Retinal pigment epithelial cell (primary cell): ENCODE measurements at regions not wholly inside any gene's neighbourhood (a gene's known extent, or its start where the extent isn't known, plus 50 kb on each side); places are given as distances from the start of the nearest gene placed in this dataset.
A peak's percentile ranks its signal among the peaks of the same experiment; 100 is the strongest.

Experiments
- DNase-seq: peaks from one replicate; pipeline ENCODE4 v3.0.0-alpha.2; 2010; ENCODE audit warnings: low read depth
- H3K4me3 ChIP-seq: 2 replicates; pipeline ENCODE4 v1.5.1; 2011; ENCODE audit warnings: mild to moderate bottlenecking, low read length, control low read depth, moderate library complexity
- CTCF ChIP-seq: conservative IDR thresholded peaks from 2 replicates; pipeline ENCODE4 v1.5.1; 2011; ENCODE audit warnings: low read depth, low read length, control low read depth, inconsistent platforms

DNA sequence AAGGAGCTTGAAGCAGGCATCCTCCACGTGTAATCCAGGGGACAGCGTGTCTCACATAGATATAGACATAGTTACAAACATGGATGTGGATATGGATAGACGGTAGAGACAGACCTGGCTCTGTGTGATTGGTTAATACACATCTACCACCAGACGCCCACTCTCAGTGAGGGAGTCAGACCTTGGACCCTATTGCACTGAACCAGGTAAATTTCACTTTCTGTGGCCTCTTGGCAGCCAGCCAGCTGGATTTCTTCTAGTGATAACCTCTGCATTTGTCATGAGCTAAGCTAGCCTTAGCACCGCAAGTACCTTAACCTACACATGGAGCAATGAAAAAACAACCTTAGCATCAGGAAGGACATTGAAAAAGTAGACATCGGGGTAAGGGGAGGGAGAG is 79.2 kb upstream of the ACSL4 start:
- TF ChIP-seq CTCF = no peak
- H3K4me3 ChIP-seq = no peak overlapping the region
- DNase-seq = no peak

GRCh38 chrX:109813236-109813635 is 80.2 kb upstream of the ACSL4 start:
- H3K4me3 ChIP-seq = no peak overlapping the region
- no peak for TF ChIP-seq CTCF
- no peak for DNase-seq

GRCh38 chrX:109818976-109819375 is 85.9 kb upstream of the ACSL4 start:
- no peak for DNase-seq
- H3K4me3 ChIP-seq = no peak overlapping the region
- TF ChIP-seq CTCF = no peak

- H3K4me3 ChIP-seq = no peak overlapping the region
- no peak for TF ChIP-seq CTCF
- DNase-seq = no peak
Observed at GRCh38 chrX:109822861-109823260, 89.8 kb upstream of the ACSL4 start.

DNA sequence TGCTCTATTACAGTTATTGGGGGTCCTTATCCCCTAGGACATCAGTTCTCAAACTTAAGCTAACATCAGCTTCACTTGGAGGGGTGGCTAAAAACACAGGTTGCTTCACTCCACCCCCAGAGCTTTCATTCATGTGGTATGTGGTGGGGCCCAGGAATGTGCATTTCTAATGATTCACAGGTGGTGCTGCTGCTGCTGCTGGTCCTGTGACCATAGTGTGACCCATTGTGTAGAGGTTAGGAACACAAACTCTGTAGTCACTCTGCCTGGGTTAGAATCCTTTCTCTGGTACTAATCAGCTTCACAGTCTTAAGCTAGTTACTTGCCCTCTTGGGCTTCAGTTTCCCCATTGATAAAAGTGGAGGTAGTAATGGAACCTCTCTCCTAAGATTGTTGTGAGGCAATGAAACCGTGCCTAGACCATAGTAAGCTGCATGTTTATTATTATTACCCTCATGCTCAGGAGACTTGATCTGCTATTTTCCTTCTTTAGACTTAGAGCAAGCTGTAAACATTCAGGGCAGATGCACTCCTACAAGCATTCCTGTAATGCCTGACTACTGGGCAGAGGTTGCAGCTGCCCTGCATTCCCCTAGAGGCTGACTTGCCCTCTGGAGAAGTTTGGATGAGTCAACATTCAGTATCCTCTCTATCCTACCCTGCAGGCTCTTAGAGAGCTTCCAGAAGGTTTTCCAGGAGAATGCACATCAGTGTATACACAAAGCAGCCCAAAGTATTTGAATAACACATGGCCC is 94.1 kb upstream of the ACSL4 start:
- DNase-seq = no peak
- peak; percentile 18 for TF ChIP-seq CTCF
- H3K4me3 ChIP-seq = no peak overlapping the region

GRCh38 chrX:109827772-109828171 is 94.7 kb upstream of the ACSL4 start:
- no peak for DNase-seq
- TF ChIP-seq CTCF = no peak
- H3K4me3 ChIP-seq = no peak overlapping the region

DNA sequence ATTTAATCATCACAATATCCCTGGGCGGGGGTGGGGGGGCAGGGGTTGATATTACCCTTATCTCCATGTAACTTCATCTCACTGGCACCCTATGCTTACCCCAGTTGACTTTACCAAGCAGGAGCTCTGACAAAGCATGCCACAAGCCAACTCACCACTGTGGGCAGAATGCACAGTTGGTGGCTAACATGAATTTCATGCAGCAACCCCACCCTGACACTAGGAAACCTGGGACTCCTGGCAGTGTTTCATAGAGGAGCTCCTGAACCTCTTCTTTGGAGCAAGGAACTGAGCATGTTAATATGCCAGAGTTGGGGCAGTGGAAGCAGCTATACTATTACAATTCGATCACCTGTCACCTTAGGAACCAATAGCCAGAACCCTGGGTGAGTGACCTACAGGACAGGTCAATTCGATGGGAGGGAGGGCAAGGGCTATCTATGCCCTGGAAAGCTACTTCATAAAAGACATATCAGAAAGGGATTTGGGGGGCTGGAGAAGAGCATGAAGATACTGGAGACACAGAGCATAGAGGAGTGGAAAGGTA is 97.2 kb upstream of the ACSL4 start:
- H3K4me3 ChIP-seq = no peak overlapping the region
- no peak for DNase-seq
- TF ChIP-seq CTCF = no peak
